ENCODE measurements at regions not wholly inside any gene's neighbourhood (a gene's known extent, or its start where the extent isn't known, plus 50 kb on each side); places are given as distances from the start of the nearest gene placed in this dataset.
"Not testable (repeated sequence)": the region's sequence is repeated elsewhere in the genome, so short reads cannot be mapped to it uniquely, and the experiment has no call there.

DNA sequence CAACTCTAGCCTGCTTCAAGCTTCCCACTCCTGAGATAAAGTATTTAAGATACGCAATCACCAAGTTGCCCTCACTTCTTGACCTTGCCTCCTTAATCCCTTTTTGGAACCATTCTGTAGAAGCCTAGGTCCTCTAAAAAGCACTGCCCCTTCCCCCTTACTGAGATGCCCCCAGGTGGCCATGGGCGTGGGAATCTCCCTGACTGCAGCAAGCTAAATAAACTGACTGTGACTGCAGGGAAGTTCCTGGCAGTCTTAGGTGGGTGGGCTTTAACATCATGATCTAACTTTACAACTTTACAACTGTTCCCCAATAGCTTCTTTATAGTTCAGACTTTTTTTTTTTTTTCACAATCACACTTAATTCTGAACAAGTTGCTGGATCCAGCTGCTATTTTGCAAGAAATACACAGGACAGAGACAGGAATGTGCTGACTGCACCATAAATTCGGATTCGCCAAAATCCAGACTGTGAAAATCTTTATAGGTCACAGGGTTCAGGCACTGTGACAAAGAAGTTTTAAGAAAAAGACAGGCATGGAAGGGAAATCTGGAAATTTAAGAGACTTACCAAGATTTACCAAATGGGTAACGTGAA lies 344.2 kb upstream of the SULF2 start:
- peaks cover 6% of the 10 kb centered on the region; the same call in 1 of the 2 replicates for H3K36me3 Mint-ChIP-seq
- no peak overlapping the region for H3K27ac Mint-ChIP-seq
- ATAC-seq (no peak), DNase-seq (ENCODE audit: low spot score) (no peak)
- ChIA-PET POLR2A (no interaction called here), CTCF (interaction anchor here (1.4 kb wide), 1 partner anchor 60 kb away, joined by 5 read pairs; no protein-coding TSS in a partner anchor)
- peaks cover 16% of the 10 kb centered on the region for H3K9me3 Mint-ChIP-seq
- H3K4me3 Mint-ChIP-seq = no peak overlapping the region
- H3K4me1 Mint-ChIP-seq = peaks cover 12% of the 10 kb centered on the region
- no peaks in the 10 kb centered on the region for H3K27me3 Mint-ChIP-seq (ENCODE audit: low read depth)
- no peak for TF ChIP-seq KAT7 (CRISPR knock-in tag; IDR thresholded peaks at IDR 0.05; ENCODE audit: borderline replicate concordance)
- TF ChIP-seq ZNF423 (CRISPR knock-in tag; IDR thresholded peaks at IDR 0.05) = 0 out of 2 replicates have a peak, but pooled peaks have one; percentile 31

GRCh38 chr20:48128436-48128835 lies 343.2 kb upstream of the SULF2 start:
- ChIA-PET POLR2A (no interaction called here), CTCF (interaction anchor here (1.4 kb wide), 1 partner anchor 61 kb away, joined by 5 read pairs; no protein-coding TSS in a partner anchor)
- no peak overlapping the region for H3K27ac Mint-ChIP-seq
- no peak overlapping the region for H3K4me3 Mint-ChIP-seq
- DNase-seq (ENCODE audit: low spot score) = no peak
- H3K36me3 Mint-ChIP-seq = peaks cover 6% of the 10 kb centered on the region; the same call in 1 of the 2 replicates
- peaks cover 12% of the 10 kb centered on the region for H3K4me1 Mint-ChIP-seq
- TF ChIP-seq SOX15 (CRISPR knock-in tag; IDR thresholded peaks at IDR 0.05) (no peak), MXD4 (CRISPR knock-in tag; IDR thresholded peaks at IDR 0.05; ENCODE audit: borderline replicate concordance) (no peak), SP1 (CRISPR knock-in tag; conservative IDR thresholded peaks at IDR 0.05) (no peak), ESRRA (CRISPR knock-in tag; IDR thresholded peaks at IDR 0.05; ENCODE audit: borderline replicate concordance) (no peak), HMGA2 (CRISPR knock-in tag; IDR thresholded peaks at IDR 0.05) (no peak), NFYB (CRISPR knock-in tag; conservative IDR thresholded peaks at IDR 0.05; ENCODE audit: low read depth) (no peak), ZNF416 (CRISPR knock-in tag; IDR thresholded peaks at IDR 0.05) (no peak), NR1H2 (CRISPR knock-in tag; IDR thresholded peaks at IDR 0.05) (no peak), FOXP1 (CRISPR knock-in tag; IDR thresholded peaks at IDR 0.05; ENCODE audit: borderline replicate concordance) (no peak), GRHL2 (CRISPR knock-in tag; IDR thresholded peaks at IDR 0.05; ENCODE audit: insufficient replicate concordance, severe bottlenecking) (no peak), TP53 (CRISPR knock-in tag; IDR thresholded peaks at IDR 0.05) (no peak), JUN (CRISPR knock-in tag; IDR thresholded peaks at IDR 0.05) (no peak)
- TF ChIP-seq, protein P1, sequence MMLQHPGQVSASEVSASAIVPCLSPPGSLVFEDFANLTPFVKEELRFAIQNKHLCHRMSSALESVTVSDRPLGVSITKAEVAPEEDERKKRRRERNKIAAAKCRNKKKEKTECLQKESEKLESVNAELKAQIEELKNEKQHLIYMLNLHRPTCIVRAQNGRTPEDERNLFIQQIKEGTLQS (CRISPR knock-in tag; conservative IDR thresholded peaks at IDR 0.05) = no peak
- TF ChIP-seq, protein P2, sequence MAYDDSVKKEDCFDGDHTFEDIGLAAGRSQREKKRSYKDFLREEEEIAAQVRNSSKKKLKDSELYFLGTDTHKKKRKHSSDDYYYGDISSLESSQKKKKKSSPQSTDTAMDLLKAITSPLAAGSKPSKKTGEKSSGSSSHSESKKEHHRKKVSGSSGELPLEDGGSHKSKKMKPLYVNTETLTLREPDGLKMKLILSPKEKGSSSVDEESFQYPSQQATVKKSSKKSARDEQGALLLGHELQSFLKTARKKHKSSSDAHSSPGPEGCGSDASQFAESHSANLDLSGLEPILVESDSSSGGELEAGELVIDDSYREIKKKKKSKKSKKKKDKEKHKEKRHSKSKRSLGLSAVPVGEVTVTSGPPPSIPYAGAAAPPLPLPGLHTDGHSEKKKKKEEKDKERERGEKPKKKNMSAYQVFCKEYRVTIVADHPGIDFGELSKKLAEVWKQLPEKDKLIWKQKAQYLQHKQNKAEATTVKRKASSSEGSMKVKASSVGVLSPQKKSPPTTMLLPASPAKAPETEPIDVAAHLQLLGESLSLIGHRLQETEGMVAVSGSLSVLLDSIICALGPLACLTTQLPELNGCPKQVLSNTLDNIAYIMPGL (CRISPR knock-in tag; IDR thresholded peaks at IDR 0.05) = no peak
- TF ChIP-seq, protein P3, sequence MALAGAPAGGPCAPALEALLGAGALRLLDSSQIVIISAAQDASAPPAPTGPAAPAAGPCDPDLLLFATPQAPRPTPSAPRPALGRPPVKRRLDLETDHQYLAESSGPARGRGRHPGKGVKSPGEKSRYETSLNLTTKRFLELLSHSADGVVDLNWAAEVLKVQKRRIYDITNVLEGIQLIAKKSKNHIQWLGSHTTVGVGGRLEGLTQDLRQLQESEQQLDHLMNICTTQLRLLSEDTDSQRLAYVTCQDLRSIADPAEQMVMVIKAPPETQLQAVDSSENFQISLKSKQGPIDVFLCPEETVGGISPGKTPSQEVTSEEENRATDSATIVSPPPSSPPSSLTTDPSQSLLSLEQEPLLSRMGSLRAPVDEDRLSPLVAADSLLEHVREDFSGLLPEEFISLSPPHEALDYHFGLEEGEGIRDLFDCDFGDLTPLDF (CRISPR knock-in tag; IDR thresholded peaks at IDR 0.05) = no peak
- peaks cover 10% of the 10 kb centered on the region for H3K9me3 Mint-ChIP-seq
- ATAC-seq = no peak
- no peaks in the 10 kb centered on the region for H3K27me3 Mint-ChIP-seq (ENCODE audit: low read depth)

- H3K9me3 Mint-ChIP-seq; DNase-seq (ENCODE audit: low spot score); H3K27ac Mint-ChIP-seq; POLR2A ChIA-PET; ATAC-seq; H3K27me3 Mint-ChIP-seq (ENCODE audit: low read depth); CTCF ChIA-PET; H3K36me3 Mint-ChIP-seq; H3K4me3 Mint-ChIP-seq: not testable (repeated sequence)
- H3K4me1 Mint-ChIP-seq = peaks cover 12% of the 10 kb centered on the region
These were observed 342.7 kb upstream of the SULF2 start for GRCh38 chr20:48127964-48128363.

GRCh38 chr20:48127133-48127532 lies 341.9 kb upstream of the SULF2 start:
- DNase-seq (ENCODE audit: low spot score); H3K9me3 Mint-ChIP-seq; H3K27me3 Mint-ChIP-seq (ENCODE audit: low read depth); H3K4me3 Mint-ChIP-seq; ATAC-seq; H3K36me3 Mint-ChIP-seq; CTCF ChIA-PET; H3K27ac Mint-ChIP-seq; POLR2A ChIA-PET: not testable (repeated sequence)
- peaks cover 12% of the 10 kb centered on the region for H3K4me1 Mint-ChIP-seq
